Peyer's patch (tissue), 4 donors: ENCODE measurements at regions not wholly inside any gene's neighbourhood (a gene's known extent, or its start where the extent isn't known, plus 50 kb on each side); places are given as distances from the start of the nearest gene placed in this dataset.
A peak's percentile ranks its signal among the peaks of the same experiment; 100 is the strongest.
"Not testable (repeated sequence)": the region's sequence is repeated elsewhere in the genome, so short reads cannot be mapped to it uniquely, and the experiment has no call there.

ENCODE experiments used
- DNase-seq, 3 donors: peaks; one replicate each; pipeline ENCODE4 v3.0.0-alpha.2; 2017 to 2019
- H3K27ac ChIP-seq, 4 donors: fragments of 200-600 bp; sonication (generic); one replicate each; pipeline ENCODE4 v1.5.1; 2016 to 2019
- H3K27me3 ChIP-seq, 2 donors: fragments of 200-600 bp; sonication (generic); one replicate each; pipeline ENCODE4 v1.5.1; 2019
- H3K36me3 ChIP-seq, 3 donors: fragments of 200-600 bp; sonication (generic); one replicate each; pipeline ENCODE4 v1.5.1; 2016 to 2019
- H3K4me1 ChIP-seq, 4 donors: fragments of 200-600 bp; sonication (generic); one replicate each; pipeline ENCODE4 v1.5.1; 2016 to 2019
- H3K4me3 ChIP-seq, 4 donors: fragments of 200-600 bp; sonication (generic); 1 replicate in 3 of 4; 2 replicates in 1 of 4; pipeline ENCODE4 v1.5.1; 2016 to 2019; ENCODE audit warnings: mild to moderate bottlenecking in 1 of 4
- H3K9me3 ChIP-seq, 4 donors: fragments of 200-600 bp; sonication (generic); one replicate each; pipeline ENCODE4 v1.5.1; 2016 to 2019; ENCODE audit warnings: mild to moderate bottlenecking in 1 of 4

GRCh38 chr14:19511055-19511454 lies 76.9 kb upstream of the POTEG start:
- H3K9me3 ChIP-seq, H3K4me1 ChIP-seq, H3K27me3 ChIP-seq, H3K36me3 ChIP-seq, H3K27ac ChIP-seq, DNase-seq, H3K4me3 ChIP-seq: not testable (repeated sequence)

- H3K9me3 ChIP-seq, H3K4me1 ChIP-seq, H3K4me3 ChIP-seq, H3K27me3 ChIP-seq, DNase-seq, H3K36me3 ChIP-seq, H3K27ac ChIP-seq: not testable (repeated sequence)
Measured at GRCh38 chr14:19489475-19489874, 55.3 kb upstream of the POTEG start.

- H3K27ac ChIP-seq, H3K27me3 ChIP-seq, H3K9me3 ChIP-seq, H3K4me1 ChIP-seq, H3K4me3 ChIP-seq, H3K36me3 ChIP-seq: not testable (repeated sequence)
- peak in 1 of 3 donors; percentile 11 for DNase-seq
Measured at GRCh38 chr14:19488457-19488856, 54.3 kb upstream of the POTEG start.

- H3K4me3 ChIP-seq, H3K9me3 ChIP-seq, H3K27ac ChIP-seq, H3K4me1 ChIP-seq, H3K27me3 ChIP-seq, DNase-seq, H3K36me3 ChIP-seq: not testable (repeated sequence)
Measured at GRCh38 chr14:19487690-19488089, 53.5 kb upstream of the POTEG start.

GRCh38 chr14:19487265-19487664 lies 53.1 kb upstream of the POTEG start:
- H3K27ac ChIP-seq, H3K9me3 ChIP-seq, H3K4me3 ChIP-seq, H3K27me3 ChIP-seq, H3K36me3 ChIP-seq, H3K4me1 ChIP-seq: not testable (repeated sequence)
- peak in 1 of 3 donors; percentile 33 for DNase-seq

GRCh38 chr14:19485346-19485745 lies 51.2 kb upstream of the POTEG start:
- not testable (repeated sequence) for H3K9me3 ChIP-seq, H3K36me3 ChIP-seq, H3K4me3 ChIP-seq, H3K4me1 ChIP-seq, H3K27me3 ChIP-seq, H3K27ac ChIP-seq
- peak in 2 of 3 donors; percentile 19 to 33 for DNase-seq
